ENCODE measurements at regions not wholly inside any gene's neighbourhood (a gene's known extent, or its start where the extent isn't known, plus 50 kb on each side); places are given as distances from the start of the nearest gene placed in this dataset.

- Histone ChIP-seq H3K36me3 (ENCODE audit: control insufficient read depth in 2 of 2, insufficient read depth in 2 of 2, low read length in 2 of 2) (no peaks in the 10 kb centered on the region), H3K4me3 (ENCODE audit: low read length in 2 of 2) (no peak overlapping the region), H3K27ac (ENCODE audit: low read length) (no peak overlapping the region), H3K9ac (ENCODE audit: low read length in 2 of 2) (no peak overlapping the region), H3K4me1 (ENCODE audit: control insufficient read depth, insufficient read depth, low read length) (no peaks in the 10 kb centered on the region), H3K27me3 (ENCODE audit: control insufficient read depth in 1 of 2, insufficient read depth in 2 of 2, low read length in 2 of 2) (no peaks in the 10 kb centered on the region), H3K9me3 (ENCODE audit: control insufficient read depth in 2 of 2, low read length in 2 of 2) (no peaks in the 10 kb centered on the region)
Measured at GRCh38 chr22:48179571-48180546, 1417.4 kb downstream of the TBC1D22A start.

GRCh38 chr22:48178536-48178935, 1416.1 kb downstream of the TBC1D22A start:
- H3K36me3 ChIP-seq (ENCODE audit: control insufficient read depth in 2 of 2, insufficient read depth in 2 of 2, low read length in 2 of 2) = no peaks in the 10 kb centered on the region
- no peaks in the 10 kb centered on the region for H3K9me3 ChIP-seq (ENCODE audit: control insufficient read depth in 2 of 2, low read length in 2 of 2)
- no peaks in the 10 kb centered on the region for H3K4me1 ChIP-seq (ENCODE audit: control insufficient read depth, insufficient read depth, low read length)
- no peak overlapping the region for H3K9ac ChIP-seq (ENCODE audit: low read length in 2 of 2)
- no peak overlapping the region for H3K4me3 ChIP-seq (ENCODE audit: low read length in 2 of 2)
- no peak overlapping the region for H3K27ac ChIP-seq (ENCODE audit: low read length)
- peaks cover 0 to 2% of the 10 kb centered on the region in 2 donors for H3K27me3 ChIP-seq (ENCODE audit: control insufficient read depth in 1 of 2, insufficient read depth in 2 of 2, low read length in 2 of 2)

DNA sequence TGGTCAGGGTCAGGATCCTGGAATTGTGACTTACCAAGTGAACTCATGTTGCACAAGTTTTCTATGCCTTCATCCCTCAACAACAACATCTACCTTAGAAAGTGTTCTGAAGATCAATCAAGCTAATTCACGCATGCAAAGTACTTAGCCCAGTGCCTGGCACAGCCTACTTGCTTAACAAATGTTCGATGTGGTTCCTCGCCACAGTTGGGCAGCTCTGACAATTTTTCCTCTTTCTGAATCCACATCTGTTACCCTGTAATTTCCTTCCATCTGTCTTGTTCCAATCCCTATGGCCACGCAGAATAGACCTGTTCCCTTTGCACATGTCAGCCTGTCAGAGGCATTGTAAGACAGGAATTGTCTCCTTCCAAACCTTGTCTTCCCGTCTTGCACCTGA, 1415.2 kb downstream of the TBC1D22A start:
- H3K9me3 ChIP-seq (ENCODE audit: control insufficient read depth in 2 of 2, low read length in 2 of 2) = no peaks in the 10 kb centered on the region
- peaks cover 0 to 2% of the 10 kb centered on the region in 2 donors for H3K27me3 ChIP-seq (ENCODE audit: control insufficient read depth in 1 of 2, insufficient read depth in 2 of 2, low read length in 2 of 2)
- no peaks in the 10 kb centered on the region for H3K4me1 ChIP-seq (ENCODE audit: control insufficient read depth, insufficient read depth, low read length)
- H3K36me3 ChIP-seq (ENCODE audit: control insufficient read depth in 2 of 2, insufficient read depth in 2 of 2, low read length in 2 of 2) = no peaks in the 10 kb centered on the region
- H3K4me3 ChIP-seq (ENCODE audit: low read length in 2 of 2) = no peak overlapping the region
- no peak overlapping the region for H3K27ac ChIP-seq (ENCODE audit: low read length)
- H3K9ac ChIP-seq (ENCODE audit: low read length in 2 of 2) = no peak overlapping the region

DNA sequence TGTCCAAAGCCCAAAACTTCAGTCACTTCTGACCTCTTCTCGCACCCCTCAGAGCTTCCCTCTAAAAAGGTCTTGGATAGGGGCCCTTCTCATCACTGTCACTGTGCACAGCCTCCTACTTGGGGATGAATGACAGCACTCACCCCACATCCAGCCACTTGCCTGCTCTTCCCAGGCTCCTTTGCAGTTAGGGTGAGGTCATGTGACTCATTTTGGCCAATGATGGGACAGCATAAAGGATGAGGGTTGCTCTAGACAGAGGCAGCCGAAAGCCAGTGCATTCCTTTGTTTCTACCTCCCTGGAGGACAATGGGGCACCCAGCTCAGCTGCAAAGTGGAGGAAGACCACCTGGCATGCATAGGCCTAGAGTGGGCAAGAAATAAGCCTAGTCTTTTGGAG, 1413.3 kb downstream of the TBC1D22A start:
- no peaks in the 10 kb centered on the region for H3K36me3 ChIP-seq (ENCODE audit: control insufficient read depth in 2 of 2, insufficient read depth in 2 of 2, low read length in 2 of 2)
- H3K4me3 ChIP-seq (ENCODE audit: low read length in 2 of 2) = no peak overlapping the region
- H3K9me3 ChIP-seq (ENCODE audit: control insufficient read depth in 2 of 2, low read length in 2 of 2) = no peaks in the 10 kb centered on the region
- H3K4me1 ChIP-seq (ENCODE audit: control insufficient read depth, insufficient read depth, low read length) = no peaks in the 10 kb centered on the region
- H3K9ac ChIP-seq (ENCODE audit: low read length in 2 of 2) = no peak overlapping the region
- peaks cover 0 to 5% of the 10 kb centered on the region in 2 donors for H3K27me3 ChIP-seq (ENCODE audit: control insufficient read depth in 1 of 2, insufficient read depth in 2 of 2, low read length in 2 of 2)
- no peak overlapping the region for H3K27ac ChIP-seq (ENCODE audit: low read length)

DNA sequence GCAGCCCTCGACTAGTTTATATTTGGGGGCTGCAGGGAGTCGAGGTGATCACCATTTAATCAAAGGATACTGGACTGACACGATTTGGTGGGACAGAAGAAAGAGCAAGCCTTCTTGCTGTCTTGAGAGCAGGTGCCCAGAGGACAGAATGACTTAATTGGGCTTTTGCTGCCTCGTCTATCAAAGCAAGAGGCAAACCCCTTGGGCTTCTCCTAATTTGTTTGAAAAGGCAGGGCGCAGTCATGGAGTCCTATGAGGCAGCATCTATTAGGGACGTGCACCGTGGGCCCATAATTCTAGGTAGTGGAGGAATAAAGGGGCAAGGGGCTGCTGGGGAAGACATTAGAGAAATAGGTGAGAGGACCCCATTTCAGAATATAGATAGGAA, 1411.3 kb downstream of the TBC1D22A start:
- Histone ChIP-seq H3K36me3 (ENCODE audit: control insufficient read depth in 2 of 2, insufficient read depth in 2 of 2, low read length in 2 of 2) (no peaks in the 10 kb centered on the region), H3K27ac (ENCODE audit: low read length) (no peak overlapping the region), H3K4me1 (ENCODE audit: control insufficient read depth, insufficient read depth, low read length) (no peaks in the 10 kb centered on the region), H3K9ac (ENCODE audit: low read length in 2 of 2) (no peak overlapping the region), H3K9me3 (ENCODE audit: control insufficient read depth in 2 of 2, low read length in 2 of 2) (no peaks in the 10 kb centered on the region), H3K4me3 (ENCODE audit: low read length in 2 of 2) (no peak overlapping the region), H3K27me3 (ENCODE audit: control insufficient read depth in 1 of 2, insufficient read depth in 2 of 2, low read length in 2 of 2) (peaks cover 0 to 5% of the 10 kb centered on the region in 2 donors)

DNA sequence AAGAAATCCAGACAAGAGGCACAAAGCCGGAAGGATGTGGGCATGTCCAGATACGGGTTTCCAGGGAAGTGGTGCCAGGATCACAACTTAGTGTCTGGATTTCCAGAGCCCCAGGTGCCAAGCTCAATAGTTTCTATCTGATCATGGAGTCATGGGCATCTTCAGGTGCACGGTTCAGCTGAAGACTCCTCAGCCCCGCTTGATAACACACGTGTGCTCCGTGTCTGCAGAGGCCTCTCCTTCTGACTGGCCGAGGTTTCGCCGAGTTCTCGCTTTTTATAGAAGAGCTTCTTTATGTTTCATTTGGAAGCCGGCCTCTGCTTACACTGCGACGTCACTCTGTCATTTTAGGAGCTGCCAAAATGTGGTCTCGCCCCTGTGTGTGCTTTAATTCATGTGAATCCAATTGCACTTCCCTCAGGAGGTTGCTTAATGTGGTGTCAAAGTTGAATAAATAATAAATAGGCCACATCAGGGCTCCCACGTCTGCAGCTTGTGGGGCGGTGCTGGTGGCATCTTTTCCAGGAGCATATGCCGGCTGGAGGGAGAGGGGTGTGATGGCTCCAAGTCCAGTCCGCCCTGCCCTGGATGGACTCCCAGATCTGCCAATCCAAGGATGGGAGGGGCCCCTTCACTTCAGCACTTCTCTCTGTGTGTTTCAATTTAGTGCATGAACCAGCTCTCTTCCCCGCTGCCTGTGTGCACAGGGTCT, 1410.8 kb downstream of the TBC1D22A start:
- no peaks in the 10 kb centered on the region for H3K4me1 ChIP-seq (ENCODE audit: control insufficient read depth, insufficient read depth, low read length)
- no peaks in the 10 kb centered on the region for H3K36me3 ChIP-seq (ENCODE audit: control insufficient read depth in 2 of 2, insufficient read depth in 2 of 2, low read length in 2 of 2)
- no peak overlapping the region for H3K27ac ChIP-seq (ENCODE audit: low read length)
- no peak overlapping the region for H3K4me3 ChIP-seq (ENCODE audit: low read length in 2 of 2)
- H3K9me3 ChIP-seq (ENCODE audit: control insufficient read depth in 2 of 2, low read length in 2 of 2) = no peaks in the 10 kb centered on the region
- H3K27me3 ChIP-seq (ENCODE audit: control insufficient read depth in 1 of 2, insufficient read depth in 2 of 2, low read length in 2 of 2) = peaks cover 0 to 5% of the 10 kb centered on the region in 2 donors
- no peak overlapping the region for H3K9ac ChIP-seq (ENCODE audit: low read length in 2 of 2)

DNA sequence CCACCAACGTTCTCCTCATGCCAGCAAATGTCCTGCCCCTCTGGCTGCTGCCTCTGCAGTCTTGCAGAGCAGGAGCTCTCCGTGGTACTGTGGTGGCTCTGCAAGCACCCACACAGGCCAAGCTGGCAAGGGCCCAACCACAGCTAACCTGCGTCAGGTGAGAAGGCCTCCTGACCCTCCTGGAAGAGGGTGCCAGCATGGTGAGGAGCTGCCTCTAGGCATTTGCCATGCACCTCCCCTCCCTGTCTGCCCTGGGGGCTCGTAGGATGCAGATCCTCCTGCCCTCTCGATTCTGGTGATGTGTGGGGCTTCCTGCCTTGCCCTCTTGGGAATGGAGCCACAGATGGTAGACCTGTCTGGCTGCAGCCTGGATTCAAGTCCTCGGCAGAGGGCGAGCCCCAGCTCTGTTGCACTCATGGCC, 1408.8 kb downstream of the TBC1D22A start:
- no peaks in the 10 kb centered on the region for H3K4me1 ChIP-seq (ENCODE audit: control insufficient read depth, insufficient read depth, low read length)
- H3K9ac ChIP-seq (ENCODE audit: low read length in 2 of 2) = no peak overlapping the region
- H3K9me3 ChIP-seq (ENCODE audit: control insufficient read depth in 2 of 2, low read length in 2 of 2) = no peaks in the 10 kb centered on the region
- H3K36me3 ChIP-seq (ENCODE audit: control insufficient read depth in 2 of 2, insufficient read depth in 2 of 2, low read length in 2 of 2) = no peaks in the 10 kb centered on the region
- H3K4me3 ChIP-seq (ENCODE audit: low read length in 2 of 2) = no peak overlapping the region
- no peak overlapping the region for H3K27ac ChIP-seq (ENCODE audit: low read length)
- H3K27me3 ChIP-seq (ENCODE audit: control insufficient read depth in 1 of 2, insufficient read depth in 2 of 2, low read length in 2 of 2) = peaks cover 0 to 5% of the 10 kb centered on the region in 2 donors

DNA sequence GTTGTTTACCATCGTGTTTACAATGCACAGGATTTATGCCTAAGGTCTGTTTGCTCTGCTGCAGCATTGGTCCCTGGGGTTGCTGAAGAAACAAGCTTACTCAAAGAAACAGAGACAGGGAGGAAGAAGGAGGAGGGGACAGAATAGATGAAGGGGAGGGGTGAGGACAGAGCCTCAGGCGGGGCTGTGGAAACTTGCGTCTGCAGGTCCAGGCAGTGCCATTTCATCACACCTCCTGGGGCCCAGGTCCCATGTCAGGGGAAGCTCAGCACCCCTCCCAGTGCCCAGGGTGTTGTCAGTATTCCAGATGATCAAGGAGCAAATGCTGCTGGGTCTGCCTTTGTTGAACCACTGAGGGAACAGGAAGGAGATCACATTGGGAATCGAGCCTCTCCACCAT, 1406.8 kb downstream of the TBC1D22A start:
- Histone ChIP-seq H3K27me3 (ENCODE audit: control insufficient read depth in 1 of 2, insufficient read depth in 2 of 2, low read length in 2 of 2) (peaks cover 0 to 5% of the 10 kb centered on the region in 2 donors), H3K4me1 (ENCODE audit: control insufficient read depth, insufficient read depth, low read length) (no peaks in the 10 kb centered on the region)

DNA sequence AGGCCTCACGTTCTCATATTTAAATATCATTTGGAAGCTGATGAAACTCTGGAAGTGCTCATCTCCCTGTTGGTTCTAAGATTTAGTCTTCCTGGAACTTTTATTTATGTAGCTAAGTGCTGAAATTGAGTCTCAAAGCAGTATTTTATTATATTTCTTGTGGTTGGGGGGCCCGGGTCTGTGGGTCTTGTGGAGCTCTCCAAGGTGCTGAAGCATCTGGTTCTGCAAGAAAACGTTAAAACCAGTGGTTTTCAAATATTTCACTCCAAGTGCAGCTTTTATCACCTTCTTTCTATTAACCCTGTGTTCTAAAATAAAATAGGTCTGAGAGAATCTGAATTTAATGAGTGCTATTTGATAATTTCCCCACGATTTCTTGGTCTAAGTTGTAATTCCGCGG, 1404.8 kb downstream of the TBC1D22A start:
- H3K27me3 ChIP-seq (ENCODE audit: control insufficient read depth in 1 of 2, insufficient read depth in 2 of 2, low read length in 2 of 2) = no peaks in the 10 kb centered on the region
- no peaks in the 10 kb centered on the region for H3K9me3 ChIP-seq (ENCODE audit: control insufficient read depth in 2 of 2, low read length in 2 of 2)
- no peak overlapping the region for H3K4me3 ChIP-seq (ENCODE audit: low read length in 2 of 2)
- no peak overlapping the region for H3K27ac ChIP-seq (ENCODE audit: low read length)
- H3K4me1 ChIP-seq (ENCODE audit: control insufficient read depth, insufficient read depth, low read length) = no peaks in the 10 kb centered on the region
- no peak overlapping the region for H3K9ac ChIP-seq (ENCODE audit: low read length in 2 of 2)
- no peaks in the 10 kb centered on the region for H3K36me3 ChIP-seq (ENCODE audit: control insufficient read depth in 2 of 2, insufficient read depth in 2 of 2, low read length in 2 of 2)

More for the DNA sequence above, 1406.8 kb downstream of the TBC1D22A start:
- no peaks in the 10 kb centered on the region for H3K36me3 ChIP-seq (ENCODE audit: control insufficient read depth in 2 of 2, insufficient read depth in 2 of 2, low read length in 2 of 2)
- H3K9me3 ChIP-seq (ENCODE audit: control insufficient read depth in 2 of 2, low read length in 2 of 2) = no peaks in the 10 kb centered on the region
- no peak overlapping the region for H3K27ac ChIP-seq (ENCODE audit: low read length)
- H3K4me3 ChIP-seq (ENCODE audit: low read length in 2 of 2) = no peak overlapping the region
- H3K9ac ChIP-seq (ENCODE audit: low read length in 2 of 2) = no peak overlapping the region

DNA sequence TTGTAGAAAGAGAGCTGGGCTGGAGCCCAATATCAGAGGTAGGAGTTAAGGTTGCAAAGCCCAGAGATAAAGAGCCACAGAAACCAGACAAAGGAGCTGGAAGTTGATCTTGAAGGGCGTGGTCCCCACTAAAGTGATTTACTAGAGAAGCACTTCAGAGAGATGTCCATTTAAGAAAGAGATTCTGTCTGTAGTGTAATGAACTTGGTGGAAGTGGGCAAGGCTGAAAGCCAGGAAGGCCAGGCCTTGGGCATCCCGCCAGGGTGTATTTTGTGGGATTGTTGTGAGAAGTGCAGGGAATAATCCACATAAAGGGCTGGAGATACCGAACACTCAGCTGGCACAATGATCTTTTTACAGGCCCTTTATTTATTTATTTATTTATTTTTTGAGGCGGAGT, 1398.8 kb downstream of the TBC1D22A start:
- no peaks in the 10 kb centered on the region for H3K4me1 ChIP-seq (ENCODE audit: control insufficient read depth, insufficient read depth, low read length)
- H3K27ac ChIP-seq (ENCODE audit: low read length) = no peak overlapping the region
- no peaks in the 10 kb centered on the region for H3K36me3 ChIP-seq (ENCODE audit: control insufficient read depth in 2 of 2, insufficient read depth in 2 of 2, low read length in 2 of 2)
- H3K27me3 ChIP-seq (ENCODE audit: control insufficient read depth in 1 of 2, insufficient read depth in 2 of 2, low read length in 2 of 2) = no peaks in the 10 kb centered on the region
- no peak overlapping the region for H3K9ac ChIP-seq (ENCODE audit: low read length in 2 of 2)
- peaks cover 0 to 4% of the 10 kb centered on the region in 2 donors for H3K9me3 ChIP-seq (ENCODE audit: control insufficient read depth in 2 of 2, low read length in 2 of 2)
- H3K4me3 ChIP-seq (ENCODE audit: low read length in 2 of 2) = no peak overlapping the region

Data from stomach smooth muscle (tissue), 2 donors.